ENCODE measurements at regions not wholly inside any gene's neighbourhood (a gene's known extent, or its start where the extent isn't known, plus 50 kb on each side); places are given as distances from the start of the nearest gene placed in this dataset.

GRCh38 chr20:52422574-52423336 is 231.2 kb upstream of the ZFP64 start:
- ATAC-seq, result no peak
- no peak overlapping the region for H3K27ac ChIP-seq
- no peaks in the 10 kb centered on the region for H3K27me3 ChIP-seq
- H3K36me3 ChIP-seq, result no peaks in the 10 kb centered on the region
- TF ChIP-seq EP300 (IDR thresholded peaks at IDR 0.05), result no peak
- no peak for TF ChIP-seq CTCF (IDR thresholded peaks at IDR 0.05)
- no peak for TF ChIP-seq POLR2A (IDR thresholded peaks at IDR 0.05)
- no peak for TF ChIP-seq POLR2AphosphoS5 (IDR thresholded peaks at IDR 0.05)
- H3K9me3 ChIP-seq, result peaks cover 0 to 15% (median 0%) of the 10 kb centered on the region in 3 donors
- 0 to 32% methylated on average over 1 to 6 of the region's 6 CpGs for WGBS, 2 donors (ENCODE audit: low coverage in 1 of 2)
- no peak overlapping the region for H3K4me3 ChIP-seq
- H3K4me1 ChIP-seq, result no peaks in the 10 kb centered on the region

- H3K9me3 ChIP-seq, result peaks cover 0 to 15% (median 0%) of the 10 kb centered on the region in 3 donors
- ATAC-seq, result no peak
- TF ChIP-seq CTCF (IDR thresholded peaks at IDR 0.05) (no peak), EP300 (IDR thresholded peaks at IDR 0.05) (no peak), POLR2A (IDR thresholded peaks at IDR 0.05) (no peak), POLR2AphosphoS5 (IDR thresholded peaks at IDR 0.05) (no peak)
- H3K4me3 ChIP-seq, result no peak overlapping the region
- H3K27me3 ChIP-seq, result no peaks in the 10 kb centered on the region
- no peaks in the 10 kb centered on the region for H3K4me1 ChIP-seq
- H3K36me3 ChIP-seq, result no peaks in the 10 kb centered on the region
- no peak overlapping the region for H3K27ac ChIP-seq
- 43 to 62% methylated on average over 2 of the region's 3 CpGs for WGBS, 2 donors (ENCODE audit: low coverage in 1 of 2)
Measured at GRCh38 chr20:52420805-52421204, 229.2 kb upstream of the ZFP64 start.

DNA sequence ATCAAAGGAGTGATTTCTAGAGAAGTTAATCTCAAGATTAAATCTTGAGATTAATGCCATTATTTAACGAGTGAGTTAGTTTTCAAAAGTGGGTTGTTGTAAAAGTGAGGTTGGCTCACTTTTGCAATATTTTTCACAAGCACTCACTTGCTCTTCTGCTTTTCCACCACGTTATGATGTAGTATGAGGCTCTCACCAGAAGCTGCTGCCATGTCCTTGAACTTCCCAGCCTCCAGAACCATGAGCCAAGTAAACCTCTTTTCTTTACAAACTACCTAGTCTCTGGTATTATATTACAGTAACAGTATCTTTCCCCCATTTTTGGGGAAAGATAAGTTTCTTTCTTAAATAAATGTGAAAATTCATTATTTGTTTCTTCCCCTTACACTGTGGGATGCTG is 227.6 kb upstream of the ZFP64 start:
- no peaks in the 10 kb centered on the region for H3K27me3 ChIP-seq
- H3K4me1 ChIP-seq, result no peaks in the 10 kb centered on the region
- WGBS, 2 donors (ENCODE audit: low coverage in 1 of 2), result 80 to 84% methylated on average over 2 of the region's 2 CpGs
- no peaks in the 10 kb centered on the region for H3K36me3 ChIP-seq
- H3K4me3 ChIP-seq, result no peak overlapping the region
- TF ChIP-seq POLR2AphosphoS5 (IDR thresholded peaks at IDR 0.05), result no peak
- TF ChIP-seq POLR2A (IDR thresholded peaks at IDR 0.05), result no peak
- TF ChIP-seq EP300 (IDR thresholded peaks at IDR 0.05), result no peak
- no peak for TF ChIP-seq CTCF (IDR thresholded peaks at IDR 0.05)
- H3K27ac ChIP-seq, result no peak overlapping the region
- H3K9me3 ChIP-seq, result peaks cover 0 to 15% (median 0%) of the 10 kb centered on the region in 3 donors
- no peak for ATAC-seq

DNA sequence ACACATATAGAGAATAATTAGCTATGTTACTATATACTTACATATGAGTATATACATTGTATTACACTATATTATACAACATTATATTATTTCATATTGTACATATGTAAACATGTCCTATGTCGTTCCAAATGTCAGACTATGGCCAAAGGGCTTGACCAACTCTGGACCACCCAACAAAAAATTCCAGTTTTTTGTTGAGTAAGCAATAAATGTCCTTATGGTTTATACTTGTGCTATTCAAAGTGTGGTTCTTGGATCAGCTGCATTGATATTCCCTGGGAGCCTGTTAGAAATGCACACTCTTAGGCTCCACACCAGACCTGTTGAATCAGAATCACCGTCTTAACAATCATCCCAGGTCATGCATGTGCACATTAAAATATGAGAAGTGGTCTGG is 225.4 kb upstream of the ZFP64 start:
- 69 to 73% methylated on average over 2 of the region's 2 CpGs for WGBS, 2 donors (ENCODE audit: low coverage in 1 of 2)
- Histone ChIP-seq H3K27me3 (no peaks in the 10 kb centered on the region), H3K9me3 (peaks cover 0 to 24% (median 0%) of the 10 kb centered on the region in 3 donors), H3K27ac (no peak overlapping the region), H3K36me3 (no peaks in the 10 kb centered on the region), H3K4me3 (no peak overlapping the region), H3K4me1 (no peaks in the 10 kb centered on the region)
- TF ChIP-seq CTCF (IDR thresholded peaks at IDR 0.05), result no peak
- no peak for TF ChIP-seq EP300 (IDR thresholded peaks at IDR 0.05)
- TF ChIP-seq POLR2AphosphoS5 (IDR thresholded peaks at IDR 0.05), result no peak
- TF ChIP-seq POLR2A (IDR thresholded peaks at IDR 0.05), result no peak
- ATAC-seq, result no peak

GRCh38 chr20:52411611-52412010 is 220.0 kb upstream of the ZFP64 start:
- no peak for TF ChIP-seq POLR2AphosphoS5 (IDR thresholded peaks at IDR 0.05)
- TF ChIP-seq POLR2A (IDR thresholded peaks at IDR 0.05), result no peak
- no peak for TF ChIP-seq CTCF (IDR thresholded peaks at IDR 0.05)
- TF ChIP-seq EP300 (IDR thresholded peaks at IDR 0.05), result no peak
- no peak for ATAC-seq

More at GRCh38 chr20:52411611-52412010, 220.0 kb upstream of the ZFP64 start:
- Histone ChIP-seq H3K27ac (no peak overlapping the region), H3K9me3 (peaks cover 0 to 9% (median 0%) of the 10 kb centered on the region in 3 donors), H3K27me3 (no peaks in the 10 kb centered on the region), H3K36me3 (no peaks in the 10 kb centered on the region), H3K4me1 (peaks cover 0 to 8% (median 0%) of the 10 kb centered on the region in 3 donors), H3K4me3 (no peak overlapping the region)
- 89 to 100% methylated on average over 1 of the region's 1 CpG for WGBS, 2 donors (ENCODE audit: low coverage in 1 of 2)

All from gastroesophageal sphincter (tissue), 4 donors.